GM18507 (cell line): ENCODE measurements at regions not wholly inside any gene's neighbourhood (a gene's known extent, or its start where the extent isn't known, plus 50 kb on each side); places are given as distances from the start of the nearest gene placed in this dataset.
"Not testable (repeated sequence)": the region's sequence is repeated elsewhere in the genome, so short reads cannot be mapped to it uniquely, and the experiment has no call there.

Experiments
- DNase-seq: peaks from one replicate; pipeline ENCODE4 v3.0.0; 2011; ENCODE audit warnings: low read depth; ENCODE audit not compliant: insufficient read length; ENCODE audit errors: extremely low spot score
- FAIRE-seq: peaks from 2 replicates; lab custom pipeline; 2011; peaks lifted over from hg19 to GRCh38; lab: Jason Lieb, UNC

- FAIRE-seq = no peak
- no peak for DNase-seq
These were observed 469.7 kb upstream of the FANCL start for GRCh38 chr2:58710795-58711279.

GRCh38 chr2:58709687-58710354, 468.7 kb upstream of the FANCL start:
- no peak for FAIRE-seq

GRCh38 chr2:58709274-58709673, 468.1 kb upstream of the FANCL start:
- no peak for DNase-seq

More at GRCh38 chr2:58709687-58710354, 468.7 kb upstream of the FANCL start:
- DNase-seq = no peak

GRCh38 chr2:58708565-58708964, 467.4 kb upstream of the FANCL start:
- DNase-seq = no peak
- no peak for FAIRE-seq

More at GRCh38 chr2:58709274-58709673, 468.1 kb upstream of the FANCL start:
- no peak for FAIRE-seq

- no peak for FAIRE-seq
- DNase-seq = no peak
These were observed 461.3 kb upstream of the FANCL start for GRCh38 chr2:58702302-58702885.

- no peak for DNase-seq
- FAIRE-seq = no peak
These were observed 460.7 kb upstream of the FANCL start for GRCh38 chr2:58701688-58702301.

GRCh38 chr2:58700591-58700990, 459.5 kb upstream of the FANCL start:
- no peak for DNase-seq
- FAIRE-seq = no peak

- FAIRE-seq = no peak
These were observed 458.3 kb upstream of the FANCL start for GRCh38 chr2:58699411-58699810.

GRCh38 chr2:58698620-58699019, 457.5 kb upstream of the FANCL start:
- DNase-seq (no peak), FAIRE-seq (no peak)

More at GRCh38 chr2:58699411-58699810, 458.3 kb upstream of the FANCL start:
- DNase-seq = no peak

- not testable (repeated sequence) for FAIRE-seq, DNase-seq
These were observed 453.0 kb upstream of the FANCL start for GRCh38 chr2:58694114-58694513.

- not testable (repeated sequence) for FAIRE-seq, DNase-seq
These were observed 449.9 kb upstream of the FANCL start for GRCh38 chr2:58691041-58691440.

GRCh38 chr2:58688813-58689212, 447.7 kb upstream of the FANCL start:
- no peak for DNase-seq

GRCh38 chr2:58686776-58687175, 445.7 kb upstream of the FANCL start:
- no peak for DNase-seq
- FAIRE-seq = no peak

More at GRCh38 chr2:58688813-58689212, 447.7 kb upstream of the FANCL start:
- FAIRE-seq = no peak

GRCh38 chr2:58680755-58681310, 439.7 kb upstream of the FANCL start:
- DNase-seq (no peak), FAIRE-seq (no peak)

GRCh38 chr2:58677748-58678147, 436.6 kb upstream of the FANCL start:
- no peak for FAIRE-seq
- no peak for DNase-seq

GRCh38 chr2:58671675-58672074, 430.6 kb upstream of the FANCL start:
- FAIRE-seq = no peak
- no peak for DNase-seq

GRCh38 chr2:58669998-58670397, 428.9 kb upstream of the FANCL start:
- DNase-seq = no peak
- no peak for FAIRE-seq

- DNase-seq = no peak
- FAIRE-seq = no peak
These were observed 426.1 kb upstream of the FANCL start for GRCh38 chr2:58667137-58667774.

GRCh38 chr2:58666323-58666970, 425.3 kb upstream of the FANCL start:
- DNase-seq = no peak
- FAIRE-seq = no peak
